ENCODE measurements at regions not wholly inside any gene's neighbourhood (a gene's known extent, or its start where the extent isn't known, plus 50 kb on each side); places are given as distances from the start of the nearest gene placed in this dataset.
"Not testable (repeated sequence)": the region's sequence is repeated elsewhere in the genome, so short reads cannot be mapped to it uniquely, and the experiment has no call there.

DNA sequence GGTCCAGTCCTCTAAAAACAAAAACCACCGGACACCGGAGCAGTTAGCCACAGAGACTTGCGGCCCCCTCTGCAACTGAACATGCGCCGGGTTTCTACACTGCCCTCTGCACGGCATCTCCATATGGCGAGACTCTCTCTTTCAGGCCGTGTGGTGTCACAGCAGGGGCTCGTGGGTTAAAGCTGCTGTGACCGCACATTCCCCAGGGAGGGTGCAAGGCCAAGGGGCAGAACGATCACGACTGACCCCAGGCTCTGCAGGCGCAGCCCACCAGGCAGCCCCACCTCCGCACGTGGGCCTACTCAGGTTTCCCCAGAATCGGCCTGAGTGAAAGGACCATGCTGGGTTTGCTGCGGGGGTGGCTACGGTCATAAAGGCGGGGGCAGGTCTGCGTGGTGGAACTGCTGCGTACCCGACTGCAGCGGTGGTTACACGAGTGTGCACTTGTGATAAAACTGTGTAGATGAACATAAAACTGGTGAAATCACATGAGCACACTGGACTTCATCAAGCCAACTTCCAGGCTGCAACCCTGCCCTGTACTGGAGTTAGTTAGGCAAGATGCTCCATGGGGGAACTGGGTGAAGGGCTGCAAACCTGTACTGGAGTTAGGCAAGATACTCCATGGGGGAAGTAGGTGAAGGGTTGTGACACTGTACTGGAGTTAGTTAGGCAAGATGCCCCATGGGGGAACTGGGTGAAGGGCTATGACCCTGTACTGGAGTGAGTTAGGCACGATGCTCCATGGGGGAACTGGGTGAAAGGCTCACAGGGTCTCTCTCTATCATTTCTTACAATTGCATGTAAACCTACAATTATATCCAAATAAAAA lies 81.4 kb upstream of the PPP2R2D start:
- DNase-seq = no peak

DNA sequence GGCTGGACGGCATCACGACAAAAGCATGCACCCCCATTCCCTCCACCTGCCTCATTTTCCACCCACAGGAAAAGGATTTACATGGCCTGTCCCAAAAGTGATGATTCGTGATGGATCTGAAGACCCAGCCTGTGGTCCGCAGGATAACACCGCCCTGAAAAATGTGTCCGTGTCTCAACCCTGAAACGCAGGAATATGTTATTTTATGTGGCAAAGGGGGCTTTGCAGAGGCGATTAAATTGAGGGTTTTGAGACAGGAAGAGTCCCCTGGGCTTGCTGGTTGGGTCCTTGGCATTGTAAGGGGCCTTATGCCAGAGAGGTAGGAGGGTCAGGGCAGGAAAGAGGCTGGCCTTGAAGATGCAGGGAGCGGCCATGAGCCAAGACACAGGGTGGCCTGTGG lies 80.2 kb upstream of the PPP2R2D start:
- no peak for DNase-seq

DNA sequence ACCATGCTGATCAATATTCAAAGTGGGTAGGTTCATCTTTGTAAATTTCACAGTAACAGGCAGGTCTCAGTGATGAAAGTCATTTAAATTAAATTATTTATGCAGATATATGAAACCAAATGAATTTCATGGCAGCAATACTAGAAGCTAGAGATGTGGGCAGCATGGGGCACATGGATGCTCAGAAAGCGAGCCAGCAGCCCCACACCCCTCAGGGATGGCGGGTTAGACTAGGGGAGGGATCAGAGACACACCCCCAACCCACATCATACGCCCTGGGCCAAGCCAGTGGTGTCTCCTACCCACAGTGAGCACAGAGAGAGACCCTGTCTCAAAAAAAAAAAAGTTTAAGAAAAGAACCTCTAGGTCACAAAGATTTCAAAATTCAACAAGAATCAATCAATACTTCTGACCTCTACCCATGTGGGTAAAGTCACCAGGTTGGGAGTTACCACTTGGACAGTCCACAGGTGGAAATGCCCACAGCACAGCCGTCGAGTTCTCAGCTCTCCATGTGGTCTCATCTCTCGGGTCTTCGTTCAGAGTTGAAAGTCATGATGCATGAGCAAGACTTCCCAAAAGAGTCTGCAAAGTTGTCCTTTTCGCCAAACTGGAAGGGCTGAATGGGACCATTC lies 79.3 kb upstream of the PPP2R2D start:
- DNase-seq = no peak

DNA sequence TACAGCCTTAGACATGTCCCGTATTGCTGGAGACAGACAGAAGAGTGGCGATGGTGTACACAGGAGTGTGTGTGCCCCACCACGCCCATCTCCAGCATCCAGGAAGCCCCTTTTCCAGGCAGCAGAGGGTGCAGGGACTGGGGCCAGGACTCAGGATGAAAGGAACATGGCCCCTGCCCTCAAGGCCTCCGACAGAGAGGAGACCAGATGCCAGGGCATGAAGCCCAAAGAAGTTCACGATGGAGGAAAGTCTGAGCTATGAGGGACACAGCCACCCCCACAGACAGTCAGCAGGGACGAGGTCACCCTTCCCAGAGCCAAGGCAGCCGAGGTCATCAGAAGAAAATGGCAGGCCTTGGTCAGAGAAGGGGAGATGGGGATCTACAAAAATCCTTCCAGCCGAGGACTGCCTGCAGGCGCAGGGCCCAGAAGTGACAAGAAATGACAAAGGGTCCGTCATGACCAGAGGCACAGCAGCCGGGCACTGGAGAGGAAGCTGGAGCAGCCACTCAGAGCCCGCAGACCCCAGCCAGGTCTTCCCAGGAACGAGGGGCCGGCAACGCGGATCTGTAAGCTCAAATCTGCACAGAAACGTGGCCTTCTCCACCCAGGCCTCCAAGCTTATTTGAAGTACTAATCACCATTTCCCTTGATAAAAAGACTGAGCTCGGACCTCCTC lies 78.7 kb upstream of the PPP2R2D start:
- DNase-seq = no peak

DNA sequence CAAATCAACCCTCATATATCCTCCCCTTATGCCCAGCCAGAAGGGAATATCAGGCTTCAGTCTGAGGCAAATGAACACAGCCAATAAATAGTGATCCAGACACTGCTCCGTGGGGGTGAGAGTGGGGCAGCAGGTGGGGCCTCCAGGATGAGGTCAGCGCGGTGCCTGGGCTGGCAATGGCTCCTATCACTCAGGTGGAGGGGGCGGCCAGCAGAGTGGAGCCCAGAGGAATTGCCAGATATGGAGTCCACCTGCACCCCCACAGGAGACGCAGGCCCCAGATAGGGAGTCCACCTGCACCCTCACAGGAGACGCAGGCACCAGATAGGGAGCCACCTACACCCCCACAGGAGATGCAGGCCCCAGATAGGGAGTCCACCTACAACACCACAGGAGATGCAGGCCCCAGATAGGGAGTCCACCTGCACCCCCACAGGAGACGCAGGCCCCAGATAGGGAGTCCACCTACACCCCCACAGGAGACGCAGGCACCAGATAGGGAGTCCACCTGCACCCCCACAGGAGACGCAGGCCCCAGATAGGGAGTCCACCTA lies 78.0 kb upstream of the PPP2R2D start:
- no peak for DNase-seq

DNA sequence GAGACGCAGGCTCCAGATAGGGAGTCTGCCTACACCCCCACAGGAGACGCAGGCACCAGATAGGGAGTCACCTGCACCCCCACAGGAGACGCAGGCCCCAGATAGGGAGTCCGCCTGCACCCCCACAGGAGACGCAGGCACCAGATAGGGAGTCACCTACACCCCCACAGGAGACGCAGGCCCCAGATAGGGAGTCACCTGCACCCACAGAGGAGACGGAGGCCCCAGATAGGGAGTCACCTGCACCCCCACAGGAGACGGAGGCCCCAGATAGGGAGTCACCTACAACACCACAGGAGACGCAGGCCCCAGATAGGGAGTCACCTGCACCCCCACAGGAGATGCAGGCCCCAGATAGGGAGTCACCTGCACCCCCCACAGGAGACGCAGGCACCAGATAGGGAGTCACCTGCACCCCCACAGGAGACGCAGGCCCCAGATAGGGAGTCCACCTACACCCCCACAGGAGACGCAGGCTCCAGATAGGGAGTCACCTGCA lies 77.2 kb upstream of the PPP2R2D start:
- not testable (repeated sequence) for DNase-seq

DNA sequence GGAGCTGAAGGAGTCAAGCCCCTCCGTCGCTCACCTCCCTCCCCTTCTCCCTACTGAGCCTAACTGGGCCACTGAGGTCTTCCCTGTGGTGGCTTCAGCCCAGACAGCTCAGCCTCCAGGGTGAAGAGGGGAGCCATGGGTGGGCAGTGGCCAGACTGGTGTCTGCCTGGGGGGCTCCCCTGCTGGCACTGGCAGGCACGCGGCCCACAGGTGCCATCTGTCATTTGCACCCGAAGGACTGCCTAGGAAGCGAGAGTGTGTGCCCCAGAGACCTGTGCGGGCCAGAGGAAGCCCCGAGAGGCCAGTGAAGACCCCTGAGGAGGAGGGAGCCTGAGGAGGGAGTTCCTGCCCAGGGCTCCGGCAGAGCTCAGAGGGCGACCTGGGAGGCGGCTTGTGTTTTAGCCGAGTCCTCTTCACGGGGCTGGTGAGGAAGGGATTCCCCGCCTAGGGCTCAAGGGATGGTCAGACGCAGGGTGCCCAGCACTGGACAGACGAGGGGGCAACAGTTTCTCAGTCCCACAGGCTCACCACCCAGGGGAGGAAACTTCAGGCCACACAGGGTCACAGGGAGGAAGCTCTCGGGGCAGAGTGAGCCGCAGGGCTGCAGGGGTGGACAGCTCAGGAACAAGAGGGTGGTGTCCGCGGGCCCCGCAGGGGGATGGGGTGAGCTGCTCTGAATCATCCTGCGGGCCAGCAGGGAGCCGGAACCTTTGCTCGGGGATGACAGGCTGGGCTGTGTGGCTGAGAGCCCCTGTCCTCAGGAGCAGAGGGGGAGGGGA lies 76.2 kb upstream of the PPP2R2D start:
- no peak for DNase-seq

DNA sequence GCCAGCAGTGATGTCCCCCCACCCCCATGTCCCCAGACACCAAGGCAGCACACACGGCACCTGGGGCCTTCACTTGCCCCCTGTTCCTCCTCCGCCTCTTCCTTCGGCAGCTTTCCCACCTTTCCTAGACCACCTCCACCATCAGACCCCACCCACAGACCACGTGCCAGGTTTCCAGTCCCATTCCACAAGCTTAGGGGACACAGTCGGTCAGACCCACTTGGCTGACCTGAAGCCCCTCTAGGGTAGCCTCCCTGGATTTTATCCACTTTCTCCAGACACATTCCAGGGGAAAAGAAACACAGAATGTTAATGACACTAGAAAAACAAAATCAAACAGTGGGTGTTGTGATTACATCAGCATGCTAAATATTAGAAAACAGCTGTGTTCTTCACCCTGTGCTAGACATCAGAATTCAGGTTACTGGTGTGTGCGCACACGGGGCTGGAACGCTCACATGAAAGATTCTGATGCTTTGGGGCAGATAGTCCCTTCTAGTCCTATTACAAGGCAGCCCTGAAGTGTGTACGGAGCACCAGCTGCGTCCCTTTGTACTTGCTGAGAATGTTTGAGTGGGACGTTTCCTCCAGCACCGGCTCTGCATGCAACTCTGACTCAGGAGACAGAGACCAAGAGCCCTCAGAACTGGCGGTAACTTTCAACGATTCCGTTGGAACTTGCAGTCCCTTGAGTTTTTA lies 75.5 kb upstream of the PPP2R2D start:
- DNase-seq = no peak

DNA sequence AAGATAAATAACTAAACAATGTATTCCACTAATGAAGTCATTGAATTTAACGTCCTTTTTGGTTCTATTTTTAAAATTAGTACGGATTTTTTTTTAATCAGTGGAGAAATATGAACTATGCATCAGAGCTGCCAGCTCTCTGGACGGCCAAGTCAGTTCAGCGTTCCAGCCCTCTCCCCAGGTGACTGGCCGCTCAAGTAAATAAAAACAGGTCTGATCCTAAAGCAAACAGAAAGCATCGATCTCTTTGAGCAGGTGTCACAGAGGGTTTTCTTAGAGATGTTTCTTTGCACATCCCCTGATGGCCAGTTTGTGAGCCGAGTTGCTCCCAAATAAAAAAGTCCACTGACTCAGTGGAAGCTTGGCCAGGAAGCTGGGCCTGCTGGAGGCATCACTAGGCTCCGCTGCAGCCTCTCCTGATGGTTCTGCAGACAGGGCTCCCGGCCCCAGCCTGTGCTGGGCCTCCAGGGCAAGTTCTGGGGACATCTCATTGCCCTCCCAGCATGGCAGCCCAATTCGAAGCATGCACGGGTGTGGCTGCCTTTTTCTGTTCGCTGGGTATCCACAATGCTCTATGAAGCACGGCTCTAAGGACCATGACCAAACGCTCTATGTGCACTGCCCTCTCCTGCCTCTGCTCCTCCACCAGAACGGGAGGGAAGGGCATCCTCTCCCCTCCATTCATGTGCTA lies 74.7 kb upstream of the PPP2R2D start:
- DNase-seq = no peak

DNA sequence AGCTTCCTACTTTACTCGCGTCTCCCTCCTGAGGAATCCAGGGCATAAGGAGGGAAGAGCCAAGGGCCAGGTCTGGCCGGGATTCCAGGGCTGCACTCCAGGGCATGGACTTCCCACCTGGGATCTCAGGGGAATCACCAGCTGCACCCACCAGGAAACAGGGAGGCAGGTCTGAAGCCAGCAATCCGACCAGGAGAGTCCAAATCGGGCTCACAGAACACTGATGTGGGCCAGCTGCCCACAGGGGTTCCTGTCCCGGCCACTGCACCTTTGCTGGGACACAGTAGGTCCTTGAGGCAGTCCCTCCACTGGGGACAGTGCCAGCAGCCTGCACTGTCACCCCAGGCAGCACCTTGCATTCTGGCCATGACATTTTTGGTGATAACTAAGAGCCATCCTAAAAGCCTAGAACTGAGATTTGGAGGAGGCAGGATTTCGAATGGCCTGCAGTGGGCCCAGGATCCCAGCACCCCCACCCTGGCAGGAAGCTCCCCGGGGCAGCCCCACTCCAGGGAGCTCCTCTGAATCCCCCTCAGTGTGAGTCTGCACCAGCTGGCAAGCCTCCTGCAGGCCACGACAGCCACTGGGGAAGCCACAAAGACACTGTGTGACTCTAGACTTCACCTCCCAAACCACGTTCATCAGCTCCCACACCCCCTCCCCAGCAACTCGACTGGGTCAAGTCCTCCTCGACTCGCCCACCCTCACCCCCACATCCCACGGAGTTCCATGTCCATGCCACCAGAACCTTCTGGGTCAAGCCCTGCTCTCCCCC lies 71.5 kb upstream of the PPP2R2D start:
- DNase-seq = no peak

DNA sequence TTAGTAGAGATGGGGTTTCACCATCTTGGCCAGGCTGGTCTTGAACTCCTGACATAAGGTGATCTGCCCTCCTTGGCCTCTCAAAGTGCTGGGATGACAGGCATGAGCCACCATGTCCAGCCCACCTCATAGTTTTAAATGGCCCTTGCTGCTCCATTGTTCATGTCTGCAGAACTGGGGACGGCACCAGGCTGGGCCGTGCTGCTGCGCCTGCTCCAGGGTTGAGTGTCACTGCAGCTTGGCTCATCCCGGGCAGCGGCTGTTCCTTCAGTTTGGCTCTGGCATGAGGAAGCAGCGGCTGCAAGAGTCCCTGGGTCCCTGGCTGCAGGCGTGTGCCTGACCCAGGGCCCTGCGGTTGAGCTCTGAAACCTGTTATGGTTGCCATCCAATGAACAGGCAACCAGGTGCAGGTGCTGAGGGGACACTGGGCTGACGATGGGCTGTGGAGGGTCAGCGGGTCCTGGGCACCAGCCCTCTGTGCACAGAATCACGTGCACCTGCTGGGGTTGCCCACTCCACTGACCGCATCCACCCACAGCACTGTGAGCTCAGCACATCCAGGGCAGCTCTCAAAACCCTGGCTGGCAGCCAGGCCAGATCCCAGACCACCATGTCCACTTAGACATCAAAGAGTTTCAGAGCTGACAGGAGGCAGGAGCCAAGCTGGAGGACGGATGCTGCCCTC lies 70.2 kb upstream of the PPP2R2D start:
- no peak for DNase-seq

DNA sequence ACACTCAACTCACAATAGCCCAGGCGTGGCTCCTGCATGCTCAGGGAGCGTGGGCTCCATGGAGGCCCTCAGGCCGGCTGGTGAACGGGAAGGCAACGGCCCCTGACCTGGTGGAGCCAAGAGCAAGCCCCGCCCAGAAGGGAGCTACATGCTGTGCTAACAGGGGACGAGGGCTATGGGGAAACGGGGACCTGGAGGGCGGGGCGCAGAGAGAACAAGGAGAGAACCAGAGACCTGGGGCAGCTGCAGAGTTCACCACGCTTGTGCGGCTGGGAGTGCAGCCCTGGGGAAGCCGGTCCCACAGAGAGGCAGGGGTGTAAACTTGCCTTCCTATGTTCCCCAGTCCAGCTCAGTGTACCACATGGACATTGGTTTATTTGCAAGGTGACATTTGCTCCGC lies 69.2 kb upstream of the PPP2R2D start:
- DNase-seq = no peak

DNA sequence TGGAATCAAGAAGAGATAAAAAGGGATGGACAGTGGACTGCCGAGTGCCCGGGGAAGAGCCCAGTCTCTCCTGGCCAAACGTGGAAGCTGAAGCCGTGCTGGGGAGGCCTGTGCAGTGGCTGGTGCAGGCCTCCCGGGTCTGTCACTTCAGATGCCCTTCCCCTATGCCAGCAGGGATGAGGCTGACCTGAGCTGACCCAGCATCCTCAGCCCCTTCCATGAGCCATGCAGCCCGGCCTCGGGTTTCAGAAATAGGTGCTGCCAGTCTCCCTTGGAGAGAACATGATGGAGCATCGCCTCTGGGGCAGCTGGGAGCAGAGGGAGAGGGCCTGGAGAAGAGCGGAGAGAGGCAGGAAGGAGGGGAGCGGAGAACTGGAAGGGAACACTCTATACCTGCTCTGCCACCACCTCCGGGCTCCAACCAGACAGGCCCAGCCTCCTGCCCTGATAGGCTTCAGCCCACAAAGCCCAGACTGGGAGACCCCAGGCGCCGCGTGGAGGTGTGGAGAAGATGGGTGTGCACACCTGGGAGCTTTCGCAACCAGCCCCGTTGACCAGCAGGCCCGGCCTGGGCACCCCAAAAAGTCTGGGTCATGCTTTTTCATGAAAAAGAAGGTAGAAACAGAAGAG lies 68.6 kb upstream of the PPP2R2D start:
- DNase-seq = no peak

DNA sequence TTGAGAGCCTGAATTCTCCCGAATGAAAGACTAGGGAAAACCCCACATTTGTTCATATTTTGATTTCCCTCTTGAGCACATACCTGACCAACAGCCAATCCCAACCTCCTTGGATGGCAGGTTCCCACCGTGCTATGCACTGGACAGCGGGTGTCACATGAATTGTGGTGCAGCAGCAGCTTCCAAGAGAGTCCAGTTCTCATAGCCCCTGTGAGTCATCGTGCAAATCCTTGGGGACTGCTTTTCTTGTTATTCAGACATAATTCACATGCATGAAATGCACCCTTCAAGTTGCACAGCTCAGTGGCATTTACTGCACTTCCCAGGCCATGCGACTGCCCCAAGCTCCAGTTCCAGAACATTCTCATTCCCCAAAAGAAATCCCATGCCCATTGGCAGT lies 67.8 kb upstream of the PPP2R2D start:
- no peak for DNase-seq

DNA sequence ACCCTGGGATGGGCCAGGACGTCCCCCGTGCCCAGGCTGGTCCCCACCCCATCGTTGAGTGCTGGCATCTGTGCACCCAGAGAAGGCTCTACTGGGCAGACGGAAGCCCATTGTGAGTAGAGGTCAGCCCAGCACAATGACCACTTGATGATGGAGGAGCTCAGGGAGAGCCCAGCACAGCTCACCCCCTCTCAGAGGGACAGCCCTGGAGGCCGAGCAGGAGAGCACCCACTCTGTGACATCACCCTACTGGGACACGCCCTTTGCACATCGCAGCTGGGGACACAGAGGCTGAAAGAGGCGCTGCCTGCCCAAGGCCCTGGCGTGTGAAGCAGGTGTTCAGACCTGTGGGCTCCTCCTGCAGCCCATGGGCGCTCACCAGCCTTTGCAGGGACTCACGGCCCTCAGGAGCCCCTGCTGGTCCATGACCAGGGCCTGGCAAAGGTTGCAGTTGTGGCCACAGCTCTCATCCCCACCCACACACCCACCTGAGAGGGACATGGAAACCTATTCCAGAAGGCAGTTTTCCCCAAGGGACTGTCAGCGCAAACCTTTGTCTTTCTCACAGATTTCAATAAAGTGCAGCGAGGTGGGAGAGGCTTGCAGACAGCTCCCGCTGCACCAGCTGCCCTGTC lies 67.2 kb upstream of the PPP2R2D start:
- no peak for DNase-seq

DNA sequence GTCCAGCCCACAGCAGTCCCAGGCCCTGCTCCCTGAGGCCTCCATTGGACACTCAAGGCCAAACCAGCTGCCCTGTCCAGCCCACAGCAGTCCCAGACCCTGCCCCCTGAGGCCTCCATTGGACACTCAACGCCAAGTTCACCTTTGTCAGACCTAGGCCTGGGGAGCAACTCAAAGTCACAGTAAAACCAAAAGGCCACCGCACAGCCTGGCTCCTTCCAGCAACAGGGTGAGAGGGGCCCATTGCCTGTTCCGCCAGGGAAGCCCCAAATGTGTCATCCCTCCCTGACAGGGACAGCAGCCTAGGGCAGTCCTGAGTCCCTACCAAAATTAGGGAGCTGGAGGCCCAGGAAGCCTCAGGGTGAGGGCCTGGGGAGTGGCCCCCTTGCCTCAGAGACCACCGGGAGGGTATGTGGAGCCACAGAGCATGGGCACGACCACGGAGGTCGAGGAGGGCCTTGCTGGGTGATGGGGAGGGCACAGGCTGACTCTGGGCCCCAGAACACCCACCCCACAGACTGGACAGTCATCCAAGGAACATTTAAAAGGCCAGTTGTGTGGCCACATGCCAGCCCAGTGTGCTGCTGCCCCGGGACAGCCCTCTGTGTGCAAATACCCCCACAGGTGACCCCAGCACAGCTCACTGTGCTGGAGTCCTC lies 66.5 kb upstream of the PPP2R2D start:
- no peak for DNase-seq

DNA sequence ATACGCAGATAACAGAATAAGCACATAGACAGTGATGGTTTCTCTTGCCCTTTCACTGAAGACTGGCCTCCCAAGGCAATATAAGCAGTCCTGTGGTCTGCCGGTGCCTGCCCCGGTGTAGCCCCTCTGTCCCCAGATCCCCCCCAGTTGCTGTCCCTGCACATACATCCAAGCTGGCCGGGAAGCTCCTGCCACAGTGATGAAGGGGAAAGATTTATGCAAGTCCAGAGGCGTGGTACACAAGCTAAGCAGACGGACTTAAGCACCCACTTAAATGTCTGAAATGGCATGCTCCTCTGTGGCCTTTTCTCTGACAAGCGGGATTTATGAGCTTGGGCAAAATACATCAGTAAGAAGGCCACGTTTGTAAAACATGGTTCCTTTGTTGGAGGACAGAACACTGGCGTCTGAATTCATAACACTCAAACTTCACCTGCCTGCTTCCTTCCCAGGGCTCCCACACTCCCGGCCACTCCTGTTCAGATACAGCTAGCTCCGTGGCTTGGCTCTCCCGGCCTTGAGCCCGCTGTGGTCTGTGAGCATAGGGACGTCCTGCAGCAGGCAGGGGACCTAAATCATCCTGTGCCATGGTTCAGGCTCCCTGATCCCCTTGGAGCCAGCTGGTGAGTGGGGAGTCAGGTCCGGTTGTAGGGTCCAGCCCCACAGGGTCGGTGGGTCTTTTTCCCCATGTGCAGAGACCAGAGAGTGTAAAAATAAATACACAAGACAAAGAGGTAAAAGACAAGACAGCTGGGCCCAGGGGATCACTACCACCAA lies 61.7 kb upstream of the PPP2R2D start:
- no peak for DNase-seq
